GM21515 (cell line): ENCODE measurements at regions not wholly inside any gene's neighbourhood (a gene's known extent, or its start where the extent isn't known, plus 50 kb on each side); places are given as distances from the start of the nearest gene placed in this dataset.
"Not testable (repeated sequence)": the region's sequence is repeated elsewhere in the genome, so short reads cannot be mapped to it uniquely, and the experiment has no call there.

Experiments used
- ATAC-seq: cut with Tn5 transposase; IDR thresholded peaks from one replicate; pipeline ENCODE4 v1.9.1; 2021; ENCODE audit not compliant: unreplicated experiment

DNA sequence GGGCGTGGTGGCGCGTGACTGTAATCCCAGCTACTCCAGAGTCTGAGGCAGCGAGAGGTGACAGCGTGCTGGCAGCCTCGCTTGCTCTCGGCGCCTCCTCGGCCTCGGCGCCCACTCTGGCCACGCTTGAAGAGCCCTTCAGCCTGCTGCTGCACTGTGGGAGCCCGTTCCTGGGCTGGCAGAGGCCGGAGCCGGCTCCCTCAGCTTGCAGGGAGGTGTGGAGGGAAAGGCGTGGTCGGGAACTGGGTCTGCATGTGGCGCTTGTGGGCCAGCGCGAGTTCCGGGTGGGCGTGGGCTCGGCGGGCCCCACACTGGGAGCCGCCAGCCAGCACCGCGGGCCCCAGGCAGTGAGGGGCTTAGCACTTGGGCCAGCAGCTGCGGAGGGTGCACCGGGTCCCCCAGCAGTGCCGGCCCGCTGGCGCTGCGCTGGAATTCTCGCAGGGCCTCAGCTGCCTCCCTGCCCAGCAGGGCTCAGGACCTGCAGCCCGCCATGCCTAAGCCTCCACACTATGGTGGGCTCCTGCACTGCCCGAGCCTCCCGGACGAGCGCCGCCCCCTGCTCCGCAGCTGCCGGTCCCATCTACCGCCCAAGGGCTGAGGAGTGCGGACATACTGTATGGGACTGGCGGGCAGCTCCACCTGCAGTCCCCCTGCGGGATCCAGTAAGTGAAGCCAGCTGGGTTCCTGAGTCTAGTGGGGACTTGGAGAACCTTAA lies 1093.3 kb upstream of the CDH8 start:
- ATAC-seq = no peak

DNA sequence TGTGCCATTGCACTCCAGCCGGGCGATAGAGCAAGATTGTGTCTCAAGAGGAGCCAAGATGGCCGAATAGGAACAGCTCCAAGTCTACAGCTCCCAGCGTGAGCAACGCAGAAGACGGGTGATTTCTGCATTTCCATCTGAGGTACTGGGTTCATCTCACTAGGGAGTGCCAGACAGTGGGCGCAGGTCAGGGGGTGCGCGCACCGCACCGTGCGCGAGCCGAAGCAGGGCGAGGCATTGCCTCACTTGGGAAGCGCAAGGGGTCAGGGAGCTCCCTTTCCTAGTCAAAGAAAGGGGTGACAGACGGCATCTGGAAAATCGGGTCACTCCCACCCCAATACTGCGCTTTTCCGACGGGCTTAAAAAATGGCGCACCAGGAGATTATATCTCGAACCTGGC lies 1083.7 kb upstream of the CDH8 start:
- not testable (repeated sequence) for ATAC-seq

DNA sequence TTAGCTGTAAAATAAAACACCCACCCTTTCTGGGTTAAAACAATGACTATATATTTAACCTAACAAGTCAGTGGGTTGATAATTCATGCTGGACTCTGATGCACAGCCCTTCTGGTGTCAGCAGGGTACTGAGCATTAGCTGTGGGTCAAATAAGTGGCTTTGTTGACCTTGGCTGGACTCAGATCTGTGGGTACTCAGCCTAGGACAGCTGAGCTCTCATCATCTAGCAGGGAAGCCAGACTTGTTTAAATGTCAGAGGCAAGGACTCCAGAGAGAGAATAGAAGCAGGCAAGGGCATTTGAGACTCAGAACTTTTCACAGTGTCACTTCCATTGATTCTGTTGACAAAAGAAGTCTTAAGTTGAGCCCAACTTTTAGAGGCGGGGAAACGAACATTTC lies 1063.8 kb upstream of the CDH8 start:
- ATAC-seq = no peak

GRCh38 chr16:63096857-63097256 lies 1060.6 kb upstream of the CDH8 start:
- ATAC-seq = no peak

DNA sequence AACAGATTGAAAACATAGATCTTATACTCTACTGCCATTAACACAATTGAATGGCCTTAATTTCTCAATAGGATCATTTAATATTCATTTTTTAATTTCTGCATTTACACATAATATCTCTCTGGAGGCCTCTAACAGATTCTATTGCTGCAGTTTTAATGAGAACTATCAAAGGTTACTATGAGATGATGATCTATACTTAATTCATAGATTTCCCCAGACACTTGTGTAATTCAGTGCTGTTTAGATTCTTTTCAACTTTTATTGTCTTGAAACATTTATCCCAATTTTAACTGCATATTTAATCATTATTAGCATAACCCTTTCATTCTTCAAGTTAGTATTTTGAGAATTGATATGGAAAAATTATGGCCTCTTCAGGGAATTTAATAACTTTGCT lies 1056.5 kb upstream of the CDH8 start:
- ATAC-seq = no peak

DNA sequence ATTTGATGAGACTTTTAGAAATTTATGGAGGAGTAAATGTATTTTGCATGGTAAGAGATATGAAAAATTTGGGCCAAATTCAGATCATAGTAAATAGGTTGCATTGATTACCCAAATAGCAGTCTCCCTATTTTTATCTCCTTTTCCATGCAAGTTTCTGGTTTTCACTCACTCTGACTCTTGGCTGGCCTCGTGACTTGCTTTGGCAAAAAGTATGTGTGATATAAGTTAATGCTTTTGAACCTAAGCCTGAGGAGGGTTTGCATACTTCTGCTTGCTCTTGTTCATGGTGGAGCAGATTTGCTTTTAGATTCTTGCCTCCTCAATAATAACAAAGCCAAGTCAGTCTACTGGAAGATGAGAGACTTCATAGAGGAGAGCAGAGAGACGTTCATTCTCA lies 1045.9 kb upstream of the CDH8 start:
- ATAC-seq = no peak

- no peak for ATAC-seq
Observed at GRCh38 chr16:63080746-63081145, 1044.5 kb upstream of the CDH8 start.

DNA sequence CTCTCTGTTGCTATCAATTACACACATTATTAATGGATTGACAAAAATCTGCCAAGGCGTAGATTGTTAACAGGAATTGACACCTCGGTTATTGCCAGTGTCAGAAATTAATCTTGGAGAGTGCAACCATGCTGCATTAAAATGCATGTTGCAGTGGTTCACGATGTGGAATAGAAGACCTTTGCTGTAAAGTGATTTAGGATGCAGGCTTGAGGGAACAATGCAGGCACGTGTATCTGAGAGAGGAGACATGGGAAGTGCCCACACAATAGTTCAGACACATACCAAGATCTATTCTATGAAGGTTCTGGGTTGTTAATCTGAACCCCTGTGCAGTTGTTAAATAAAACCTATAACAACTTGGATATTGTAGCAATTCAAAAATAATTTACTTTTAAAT lies 1032.8 kb upstream of the CDH8 start:
- ATAC-seq = no peak

GRCh38 chr16:63067141-63067540 lies 1030.9 kb upstream of the CDH8 start:
- ATAC-seq = no peak

GRCh38 chr16:63066552-63066951 lies 1030.3 kb upstream of the CDH8 start:
- ATAC-seq = no peak

GRCh38 chr16:63061319-63061718 lies 1025.1 kb upstream of the CDH8 start:
- ATAC-seq = no peak

DNA sequence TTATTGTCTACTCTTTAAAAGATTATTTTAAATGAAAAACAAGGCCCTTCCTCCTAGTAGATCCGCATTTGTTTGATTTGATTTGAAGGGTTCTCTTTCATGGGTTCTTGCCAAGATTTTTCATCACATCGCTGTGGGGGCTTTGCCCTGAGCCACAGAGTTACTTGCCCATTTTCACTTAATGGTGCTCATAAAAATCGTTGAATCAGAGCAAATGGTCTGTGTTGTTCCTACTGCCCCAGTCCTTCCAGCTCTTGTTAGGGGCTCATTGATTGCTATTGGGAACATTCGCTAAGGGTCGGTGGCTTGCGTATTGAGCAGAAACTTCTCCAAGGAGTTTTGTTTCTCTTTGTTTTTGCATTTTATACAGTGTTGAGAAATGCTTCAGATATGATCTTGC lies 1023.4 kb upstream of the CDH8 start:
- no peak for ATAC-seq

DNA sequence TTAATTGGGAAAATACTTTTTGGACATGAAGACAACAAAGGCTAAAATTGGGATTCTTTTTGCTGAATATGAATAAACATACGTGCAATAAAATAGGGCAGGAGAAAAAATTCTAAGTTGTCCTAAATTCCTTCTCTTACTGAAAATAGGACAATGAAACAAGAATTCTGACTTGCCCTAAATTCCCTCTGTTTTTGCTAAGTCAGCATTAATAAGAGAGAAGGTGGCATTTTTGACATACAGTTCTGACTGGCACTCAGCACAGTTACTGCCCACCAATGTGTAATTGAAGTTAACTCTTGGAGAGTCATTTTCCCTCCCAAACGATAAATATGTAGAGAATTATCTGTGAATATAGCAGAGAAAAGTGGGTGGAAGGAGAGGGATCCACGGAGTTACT lies 1021.1 kb upstream of the CDH8 start:
- no peak for ATAC-seq

DNA sequence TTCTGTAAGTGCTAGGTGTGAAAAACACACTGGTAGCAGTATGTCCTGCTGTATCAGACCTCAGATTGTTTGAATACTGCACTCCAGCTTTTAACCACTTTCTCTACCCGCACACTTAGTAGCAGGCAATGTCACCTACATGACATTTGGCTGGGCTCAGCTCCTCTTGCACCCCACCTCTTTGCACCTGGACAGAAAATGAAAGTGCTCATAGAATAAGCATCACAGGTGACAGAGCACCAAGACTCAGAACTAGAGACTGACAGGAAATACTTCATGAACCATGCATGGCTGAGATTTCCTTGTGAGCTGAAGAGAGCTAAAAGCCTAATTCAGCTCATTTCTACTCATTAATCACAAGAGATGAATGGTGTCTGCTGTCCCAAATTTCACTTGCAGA lies 1014.2 kb upstream of the CDH8 start:
- ATAC-seq = no peak

- no peak for ATAC-seq
Observed at GRCh38 chr16:63038397-63039106, 1002.3 kb upstream of the CDH8 start.

GRCh38 chr16:63037761-63038396 lies 1001.6 kb upstream of the CDH8 start:
- ATAC-seq = no peak

- ATAC-seq = no peak
Observed at GRCh38 chr16:63018581-63019223, 982.5 kb upstream of the CDH8 start.

GRCh38 chr16:63008688-63009087 lies 972.5 kb upstream of the CDH8 start:
- ATAC-seq = no peak

- no peak for ATAC-seq
Observed at GRCh38 chr16:63005356-63005755, 969.1 kb upstream of the CDH8 start.

GRCh38 chr16:62989480-62989879 lies 953.2 kb upstream of the CDH8 start:
- no peak for ATAC-seq

DNA sequence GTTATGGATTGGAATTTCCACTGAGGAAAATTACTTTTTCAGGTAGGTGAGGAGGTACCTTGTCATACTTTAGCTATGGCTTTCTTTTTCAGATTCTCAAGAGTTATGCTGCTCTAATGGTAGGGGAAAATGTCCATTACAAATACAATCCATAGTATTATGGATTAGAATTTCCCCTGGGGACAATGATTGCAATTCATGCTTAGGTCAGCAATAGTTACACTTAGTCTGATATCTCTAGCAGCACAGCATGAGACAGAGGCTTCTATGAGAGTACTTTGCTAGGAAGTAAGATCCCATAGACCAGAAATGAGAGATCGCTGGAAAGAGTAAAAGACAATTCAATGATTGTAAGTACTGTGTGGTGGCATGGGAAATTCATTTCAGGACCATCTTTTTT lies 949.5 kb upstream of the CDH8 start:
- ATAC-seq = no peak

GRCh38 chr16:62978451-62978850 lies 942.2 kb upstream of the CDH8 start:
- no peak for ATAC-seq
